SK-N-MC (cell line): ENCODE measurements at regions not wholly inside any gene's neighbourhood (a gene's known extent, or its start where the extent isn't known, plus 50 kb on each side); places are given as distances from the start of the nearest gene placed in this dataset.

Experiments
- EZH2 ChIP-seq: fragments of 200-600 bp; sonication (generic); IDR thresholded peaks from one replicate; pipeline ENCODE4 v1.6.1; 2017; ENCODE audit warnings: antibody characterized with exemption
- POLR2AphosphoS5 ChIP-seq: IDR thresholded peaks from 2 replicates; pipeline ENCODE4 v1.6.1; 2012; ENCODE audit warnings: mild to moderate bottlenecking, low read depth, low read length, borderline replicate concordance

DNA sequence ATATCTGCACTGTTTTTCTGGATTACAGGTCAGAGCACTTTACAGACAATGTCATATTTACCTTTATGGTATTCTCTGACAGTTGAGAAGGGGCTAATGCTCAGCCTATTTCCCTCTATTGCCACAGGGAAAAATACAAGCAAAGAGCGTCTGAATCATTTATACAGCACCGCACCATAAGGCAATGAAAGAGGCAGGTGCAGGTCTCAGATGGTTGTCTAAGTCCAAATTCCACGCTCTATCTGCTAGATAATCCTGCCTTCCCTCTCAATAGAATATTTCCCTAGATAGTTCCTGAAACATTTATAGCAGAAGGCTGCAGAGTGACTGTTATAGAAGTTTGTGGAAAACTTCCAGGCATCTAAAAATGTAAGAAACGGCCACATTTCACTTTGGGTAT, 446.1 kb upstream of the CDH6 start:
- no peak for TF ChIP-seq EZH2
- no peak for TF ChIP-seq POLR2AphosphoS5
